ENCODE measurements at regions not wholly inside any gene's neighbourhood (a gene's known extent, or its start where the extent isn't known, plus 50 kb on each side); places are given as distances from the start of the nearest gene placed in this dataset.

DNA sequence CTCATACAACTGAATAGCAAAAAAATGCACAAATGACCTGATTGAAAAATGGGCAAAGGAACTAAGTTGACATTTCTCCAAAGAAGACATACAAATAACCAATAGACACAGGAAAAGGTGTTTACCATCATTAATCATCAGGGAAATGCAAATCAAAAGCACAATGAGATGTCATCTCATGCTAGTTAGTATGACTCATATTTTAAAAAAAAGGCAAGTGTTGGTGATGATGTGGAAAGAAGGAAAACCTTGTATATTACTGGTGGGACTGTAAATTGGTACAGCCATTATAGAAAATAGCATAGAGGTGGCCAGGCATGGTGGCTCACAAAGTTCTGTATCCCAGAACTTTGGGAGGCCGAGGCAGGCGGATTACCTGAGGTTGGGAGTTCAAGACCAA lies 232.5 kb upstream of the ZFHX3 start:
- Mint-ChIP-seq H3K27ac (no peak overlapping the region), H3K4me1 (ENCODE audit: low read depth) (no peaks in the 10 kb centered on the region), H3K4me3 (no peak overlapping the region), H3K27me3 (peaks cover 4% of the 10 kb centered on the region), H3K36me3 (ENCODE audit: low read depth) (no peaks in the 10 kb centered on the region), H3K9me3 (no peaks in the 10 kb centered on the region)
- intact Hi-C loops (cut with micrococcal nuclease): no loop called here
- ChIA-PET CTCF (no interaction called here), POLR2A (no interaction called here)
- DNase-seq (no peak), ATAC-seq (no peak)
- TF ChIP-seq, protein P1, sequence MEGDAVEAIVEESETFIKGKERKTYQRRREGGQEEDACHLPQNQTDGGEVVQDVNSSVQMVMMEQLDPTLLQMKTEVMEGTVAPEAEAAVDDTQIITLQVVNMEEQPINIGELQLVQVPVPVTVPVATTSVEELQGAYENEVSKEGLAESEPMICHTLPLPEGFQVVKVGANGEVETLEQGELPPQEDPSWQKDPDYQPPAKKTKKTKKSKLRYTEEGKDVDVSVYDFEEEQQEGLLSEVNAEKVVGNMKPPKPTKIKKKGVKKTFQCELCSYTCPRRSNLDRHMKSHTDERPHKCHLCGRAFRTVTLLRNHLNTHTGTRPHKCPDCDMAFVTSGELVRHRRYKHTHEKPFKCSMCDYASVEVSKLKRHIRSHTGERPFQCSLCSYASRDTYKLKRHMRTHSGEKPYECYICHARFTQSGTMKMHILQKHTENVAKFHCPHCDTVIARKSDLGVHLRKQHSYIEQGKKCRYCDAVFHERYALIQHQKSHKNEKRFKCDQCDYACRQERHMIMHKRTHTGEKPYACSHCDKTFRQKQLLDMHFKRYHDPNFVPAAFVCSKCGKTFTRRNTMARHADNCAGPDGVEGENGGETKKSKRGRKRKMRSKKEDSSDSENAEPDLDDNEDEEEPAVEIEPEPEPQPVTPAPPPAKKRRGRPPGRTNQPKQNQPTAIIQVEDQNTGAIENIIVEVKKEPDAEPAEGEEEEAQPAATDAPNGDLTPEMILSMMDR (IDR thresholded peaks at IDR 0.05): no peak

DNA sequence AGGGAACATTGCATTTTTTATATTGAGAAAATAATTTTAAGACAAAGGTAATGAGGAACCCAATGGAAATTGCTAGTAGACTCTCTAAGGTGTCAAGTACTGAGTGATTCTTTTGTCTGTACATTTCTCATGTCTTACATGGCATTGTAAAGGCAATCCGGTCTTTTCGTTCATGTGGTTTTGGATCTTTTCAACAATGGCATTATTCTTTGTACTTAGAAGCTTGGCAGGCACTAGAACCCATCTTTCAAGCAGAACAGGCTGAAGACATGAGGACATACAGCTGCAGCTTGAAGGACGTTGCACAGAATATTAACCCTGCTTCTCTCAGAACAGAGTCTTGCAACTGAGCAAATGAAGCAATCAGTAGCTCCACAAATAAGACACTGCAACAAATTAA lies 231.5 kb upstream of the ZFHX3 start:
- H3K27me3 Mint-ChIP-seq: peaks cover 4% of the 10 kb centered on the region
- H3K27ac Mint-ChIP-seq: no peak overlapping the region
- DNase-seq (no peak), ATAC-seq (no peak)
- CTCF ChIA-PET: no interaction called here
- no peak overlapping the region for H3K4me3 Mint-ChIP-seq
- POLR2A ChIA-PET: no interaction called here
- no peaks in the 10 kb centered on the region for H3K9me3 Mint-ChIP-seq
- H3K36me3 Mint-ChIP-seq (ENCODE audit: low read depth): no peaks in the 10 kb centered on the region
- TF ChIP-seq, protein P1 (IDR thresholded peaks at IDR 0.05): no peak
- no peaks in the 10 kb centered on the region for H3K4me1 Mint-ChIP-seq (ENCODE audit: low read depth)
- intact Hi-C loops (cut with micrococcal nuclease): no loop called here

DNA sequence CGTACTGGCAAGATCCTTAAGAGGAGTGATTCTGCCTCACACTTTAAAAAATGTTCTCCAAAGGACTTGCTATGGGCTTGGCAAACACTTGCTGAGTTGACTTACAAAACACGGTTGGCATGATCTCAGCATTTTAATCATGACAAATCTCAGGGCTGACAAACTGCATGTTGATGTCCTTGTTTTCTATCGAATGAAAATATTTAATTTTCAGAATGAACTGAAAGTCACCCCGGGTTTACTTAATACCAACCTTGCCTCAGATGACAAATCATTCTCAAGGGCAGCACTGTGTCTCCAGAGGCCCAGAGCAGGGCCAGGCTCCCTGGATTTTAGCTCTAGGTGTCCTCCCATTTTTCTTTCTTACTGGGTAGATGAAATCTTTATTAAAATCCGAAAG lies 229.1 kb upstream of the ZFHX3 start:
- no peaks in the 10 kb centered on the region for H3K4me1 Mint-ChIP-seq (ENCODE audit: low read depth)
- no peak overlapping the region for H3K27ac Mint-ChIP-seq
- H3K36me3 Mint-ChIP-seq (ENCODE audit: low read depth): no peaks in the 10 kb centered on the region
- peaks cover 4% of the 10 kb centered on the region for H3K27me3 Mint-ChIP-seq
- intact Hi-C loops (cut with micrococcal nuclease): no loop called here
- TF ChIP-seq, protein P1 (IDR thresholded peaks at IDR 0.05): no peak
- ATAC-seq (no peak), DNase-seq (no peak)
- no peaks in the 10 kb centered on the region for H3K9me3 Mint-ChIP-seq
- POLR2A ChIA-PET: no interaction called here
- no peak overlapping the region for H3K4me3 Mint-ChIP-seq
- CTCF ChIA-PET: no interaction called here

DNA sequence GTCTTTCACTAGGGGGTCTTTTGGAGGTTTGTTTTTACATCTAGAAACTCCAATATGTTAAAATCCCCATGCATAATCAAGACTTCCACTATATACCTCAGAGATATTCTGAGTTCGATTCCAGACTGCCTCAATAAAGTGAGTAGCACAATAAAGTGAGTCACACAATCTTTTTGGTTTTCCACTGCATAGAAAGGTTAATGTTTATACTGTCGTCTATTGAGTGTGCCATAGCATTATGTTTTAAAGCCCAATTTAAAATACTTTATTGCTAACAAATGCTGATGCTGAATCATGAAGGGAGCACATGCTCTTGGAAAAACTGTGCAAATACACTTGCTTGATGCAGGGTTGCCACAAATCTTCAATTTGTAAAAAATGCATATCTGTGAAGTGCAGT lies 227.5 kb upstream of the ZFHX3 start:
- intact Hi-C loops (cut with micrococcal nuclease): no loop called here
- ATAC-seq (no peak), DNase-seq (no peak)
- Mint-ChIP-seq H3K36me3 (ENCODE audit: low read depth) (no peaks in the 10 kb centered on the region), H3K4me3 (no peak overlapping the region), H3K27ac (no peak overlapping the region), H3K27me3 (peaks cover 4% of the 10 kb centered on the region), H3K9me3 (no peaks in the 10 kb centered on the region), H3K4me1 (ENCODE audit: low read depth) (no peaks in the 10 kb centered on the region)
- POLR2A ChIA-PET: no interaction called here
- CTCF ChIA-PET: no interaction called here
- TF ChIP-seq, protein P1 (IDR thresholded peaks at IDR 0.05): no peak

DNA sequence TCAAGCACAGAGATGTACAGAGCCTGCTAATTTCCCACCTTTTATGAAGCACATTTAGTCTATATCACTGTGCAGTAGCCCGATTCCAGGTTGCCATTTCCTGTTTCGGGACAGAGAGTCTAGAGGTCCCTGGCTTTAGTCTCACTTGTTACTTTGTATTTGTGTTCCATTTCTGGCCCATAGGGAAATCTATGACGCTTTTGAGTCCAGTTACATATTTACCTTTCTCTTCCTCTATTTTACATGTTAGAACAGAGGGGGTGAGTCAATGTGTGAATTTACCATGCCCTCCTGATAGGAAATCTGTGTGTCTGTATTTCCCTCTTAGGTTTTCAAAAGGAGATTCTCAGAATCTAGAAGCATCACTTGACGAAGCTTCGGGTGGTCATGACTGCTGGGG lies 227.1 kb upstream of the ZFHX3 start:
- ChIA-PET POLR2A (no interaction called here), CTCF (no interaction called here)
- DNase-seq (no peak), ATAC-seq (no peak)
- Mint-ChIP-seq H3K4me1 (ENCODE audit: low read depth) (no peaks in the 10 kb centered on the region), H3K4me3 (no peak overlapping the region), H3K27ac (no peak overlapping the region), H3K27me3 (peaks cover 4% of the 10 kb centered on the region), H3K36me3 (ENCODE audit: low read depth) (no peaks in the 10 kb centered on the region), H3K9me3 (no peaks in the 10 kb centered on the region)
- intact Hi-C loops (cut with micrococcal nuclease): no loop called here
- TF ChIP-seq, protein P1 (IDR thresholded peaks at IDR 0.05): no peak
